ENCODE measurements at regions not wholly inside any gene's neighbourhood (a gene's known extent, or its start where the extent isn't known, plus 50 kb on each side); places are given as distances from the start of the nearest gene placed in this dataset.

- TF ChIP-seq CTCF (IDR thresholded peaks at IDR 0.05): no peak
- no peak for TF ChIP-seq EZH2 (IDR thresholded peaks at IDR 0.05)
- no peak for TF ChIP-seq EZH2phosphoT487 (IDR thresholded peaks at IDR 0.05)
Measured at GRCh38 chr1:224866940-224867339, 62.5 kb upstream of the DNAH14 start.

All from neural progenitor cell (in vitro differentiated cells).